ENCODE measurements at regions not wholly inside any gene's neighbourhood (a gene's known extent, or its start where the extent isn't known, plus 50 kb on each side); places are given as distances from the start of the nearest gene placed in this dataset.
A peak's percentile ranks its signal among the peaks of the same experiment; 100 is the strongest.

GRCh38 chr21:45592208-45592619 lies 50.0 kb upstream of the SLC19A1 start:
- H3K4me1 Mint-ChIP-seq: peaks cover 4 to 18% (median 9%) of the 10 kb centered on the region in 3 donors
- no peaks in the 10 kb centered on the region for H3K36me3 Mint-ChIP-seq
- H3K27ac Mint-ChIP-seq: no peak overlapping the region
- H3K9me3 Mint-ChIP-seq: peaks cover 3 to 8% (median 3%) of the 10 kb centered on the region in 3 donors
- H3K4me3 Mint-ChIP-seq: no peak overlapping the region
- peaks cover 10% of the 10 kb centered on the region for H3K27me3 Mint-ChIP-seq

- no peak overlapping the region for H3K27ac Mint-ChIP-seq
- no peak overlapping the region for H3K4me3 Mint-ChIP-seq
- H3K9me3 Mint-ChIP-seq: peaks cover 0 to 6% (median 3%) of the 10 kb centered on the region in 3 donors
- H3K4me1 Mint-ChIP-seq: peaks cover 4 to 18% (median 9%) of the 10 kb centered on the region in 3 donors
- no peaks in the 10 kb centered on the region for H3K36me3 Mint-ChIP-seq
- peaks cover 10% of the 10 kb centered on the region for H3K27me3 Mint-ChIP-seq
Measured at GRCh38 chr21:45592626-45593134, 50.4 kb upstream of the SLC19A1 start.

- Mint-ChIP-seq H3K27ac (peak overlapping the region in 1 of 3 donors; percentile 18), H3K9me3 (peaks cover 0 to 6% (median 3%) of the 10 kb centered on the region in 3 donors), H3K27me3 (peaks cover 8% of the 10 kb centered on the region), H3K4me1 (peaks cover 4 to 18% (median 9%) of the 10 kb centered on the region in 3 donors), H3K4me3 (peak overlapping the region in 1 of 4 donors; percentile 10), H3K36me3 (no peaks in the 10 kb centered on the region)
Measured at GRCh38 chr21:45593162-45594022, 50.1 kb upstream of the PCBP3 start.
